ENCODE measurements at regions not wholly inside any gene's neighbourhood (a gene's known extent, or its start where the extent isn't known, plus 50 kb on each side); places are given as distances from the start of the nearest gene placed in this dataset.

- DNase-seq (ENCODE audit: low spot score) = no peak
Measured at GRCh38 chr5:36355516-36355915, 53.8 kb upstream of the RANBP3L start.

GRCh38 chr5:36356915-36357314 lies 55.2 kb upstream of the RANBP3L start:
- DNase-seq (ENCODE audit: low spot score) = no peak

GRCh38 chr5:36357391-36357975 lies 55.8 kb upstream of the RANBP3L start:
- DNase-seq (ENCODE audit: low spot score) = no peak

GRCh38 chr5:36359267-36359666 lies 57.6 kb upstream of the RANBP3L start:
- DNase-seq (ENCODE audit: low spot score) = no peak

- no peak for DNase-seq (ENCODE audit: low spot score)
Measured at GRCh38 chr5:36360307-36360706, 58.6 kb upstream of the RANBP3L start.

GRCh38 chr5:36363101-36363500 lies 61.4 kb upstream of the RANBP3L start:
- DNase-seq (ENCODE audit: low spot score) = no peak

- DNase-seq (ENCODE audit: low spot score) = no peak
Measured at GRCh38 chr5:36363744-36364143, 62.0 kb upstream of the RANBP3L start.

- no peak for DNase-seq (ENCODE audit: low spot score)
Measured at GRCh38 chr5:36364473-36364872, 62.8 kb upstream of the RANBP3L start.

- DNase-seq (ENCODE audit: low spot score) = no peak
Measured at GRCh38 chr5:36365896-36366295, 64.2 kb upstream of the RANBP3L start.

GRCh38 chr5:36366883-36367282 lies 65.2 kb upstream of the RANBP3L start:
- DNase-seq (ENCODE audit: low spot score) = no peak

GRCh38 chr5:36367524-36367923 lies 65.8 kb upstream of the RANBP3L start:
- DNase-seq (ENCODE audit: low spot score) = no peak

- DNase-seq (ENCODE audit: low spot score) = no peak
Measured at GRCh38 chr5:36369219-36369690, 67.6 kb upstream of the RANBP3L start.

GRCh38 chr5:36370073-36370472 lies 68.4 kb upstream of the RANBP3L start:
- DNase-seq (ENCODE audit: low spot score) = no peak

GRCh38 chr5:36371366-36371765 lies 69.7 kb upstream of the RANBP3L start:
- DNase-seq (ENCODE audit: low spot score) = no peak

GRCh38 chr5:36373527-36374086 lies 71.9 kb upstream of the RANBP3L start:
- DNase-seq (ENCODE audit: low spot score) = no peak

GRCh38 chr5:36374266-36374862 lies 72.7 kb upstream of the RANBP3L start:
- no peak for DNase-seq (ENCODE audit: low spot score)

GRCh38 chr5:36377192-36377591 lies 75.5 kb upstream of the RANBP3L start:
- DNase-seq (ENCODE audit: low spot score) = no peak

- no peak for DNase-seq (ENCODE audit: low spot score)
Measured at GRCh38 chr5:36378551-36378950, 76.8 kb upstream of the RANBP3L start.

GRCh38 chr5:36382890-36383289 lies 81.2 kb upstream of the RANBP3L start:
- no peak for DNase-seq (ENCODE audit: low spot score)

- no peak for DNase-seq (ENCODE audit: low spot score)
Measured at GRCh38 chr5:36383942-36384341, 82.2 kb upstream of the RANBP3L start.

- DNase-seq (ENCODE audit: low spot score) = no peak
Measured at GRCh38 chr5:36384845-36385244, 83.1 kb upstream of the RANBP3L start.

- no peak for DNase-seq (ENCODE audit: low spot score)
Measured at GRCh38 chr5:36385495-36385894, 83.8 kb upstream of the RANBP3L start.

GRCh38 chr5:36388288-36388687 lies 86.6 kb upstream of the RANBP3L start:
- no peak for DNase-seq (ENCODE audit: low spot score)

- no peak for DNase-seq (ENCODE audit: low spot score)
Measured at GRCh38 chr5:36389245-36389644, 87.5 kb upstream of the RANBP3L start.

All from hematopoietic multipotent progenitor cell treated with erythropoietin and hydrocortisone succinate and interleukin-3 and kit ligand, for 17 days (in vitro differentiated cells).